ENCODE measurements at regions not wholly inside any gene's neighbourhood (a gene's known extent, or its start where the extent isn't known, plus 50 kb on each side); places are given as distances from the start of the nearest gene placed in this dataset.
"Not testable (repeated sequence)": the region's sequence is repeated elsewhere in the genome, so short reads cannot be mapped to it uniquely, and the experiment has no call there.

GRCh38 chr2:37722971-37723370 lies 51.5 kb upstream of the CDC42EP3 start:
- not testable (repeated sequence) for DNase-seq

- peak; percentile 26 for DNase-seq
These were observed 58.8 kb upstream of the CDC42EP3 start for GRCh38 chr2:37730037-37730818.

GRCh38 chr2:37732412-37732811 lies 61.0 kb upstream of the CDC42EP3 start:
- DNase-seq = not testable (repeated sequence)

GRCh38 chr2:37733251-37733650 lies 61.8 kb upstream of the CDC42EP3 start:
- no peak for DNase-seq

- not testable (repeated sequence) for DNase-seq
These were observed 62.5 kb upstream of the CDC42EP3 start for GRCh38 chr2:37733955-37734354.

- DNase-seq = not testable (repeated sequence)
These were observed 63.6 kb upstream of the CDC42EP3 start for GRCh38 chr2:37734891-37735523.

- DNase-seq = peak; percentile 26
These were observed 64.1 kb upstream of the CDC42EP3 start for GRCh38 chr2:37735524-37735910.

GRCh38 chr2:37737507-37737906 lies 66.1 kb upstream of the CDC42EP3 start:
- no peak for DNase-seq

GRCh38 chr2:37738266-37738885 lies 66.9 kb upstream of the CDC42EP3 start:
- DNase-seq = no peak

GRCh38 chr2:37739153-37739552 lies 67.7 kb upstream of the CDC42EP3 start:
- DNase-seq = no peak

- no peak for DNase-seq
These were observed 68.8 kb upstream of the CDC42EP3 start for GRCh38 chr2:37740164-37740739.

- DNase-seq = no peak
These were observed 70.8 kb upstream of the CDC42EP3 start for GRCh38 chr2:37742286-37742685.

GRCh38 chr2:37744010-37744409 lies 72.6 kb upstream of the CDC42EP3 start:
- no peak for DNase-seq

GRCh38 chr2:37744961-37745360 lies 73.5 kb upstream of the CDC42EP3 start:
- not testable (repeated sequence) for DNase-seq

GRCh38 chr2:37746011-37746410 lies 74.6 kb upstream of the CDC42EP3 start:
- not testable (repeated sequence) for DNase-seq

- no peak for DNase-seq
These were observed 75.4 kb upstream of the CDC42EP3 start for GRCh38 chr2:37746883-37747282.

- no peak for DNase-seq
These were observed 77.1 kb upstream of the CDC42EP3 start for GRCh38 chr2:37748541-37748940.

GRCh38 chr2:37750286-37750685 lies 78.8 kb upstream of the CDC42EP3 start:
- not testable (repeated sequence) for DNase-seq

- no peak for DNase-seq
These were observed 81.3 kb upstream of the CDC42EP3 start for GRCh38 chr2:37752766-37753165.

GRCh38 chr2:37753758-37754157 lies 82.3 kb upstream of the CDC42EP3 start:
- DNase-seq = no peak

GRCh38 chr2:37755961-37756559 lies 84.6 kb upstream of the CDC42EP3 start:
- not testable (repeated sequence) for DNase-seq

GRCh38 chr2:37757456-37757855 lies 86.0 kb upstream of the CDC42EP3 start:
- DNase-seq = not testable (repeated sequence)
